H1 (cell line): ENCODE measurements at regions not wholly inside any gene's neighbourhood (a gene's known extent, or its start where the extent isn't known, plus 50 kb on each side); places are given as distances from the start of the nearest gene placed in this dataset.

ENCODE experiments used
- CTCF ChIA-PET: fragments of 300-600 bp; sonication (Branson Sonifier 250); formaldehyde crosslinking; loops from one replicate; lab custom pipeline; 2021; ENCODE audit not compliant: partially characterized antibody; lab: Charles Lee
- POLR2A ChIA-PET: fragments of 300-600 bp; sonication (Branson Sonifier 250); formaldehyde crosslinking; loops from one replicate; lab custom pipeline; 2021; ENCODE audit warnings: inconsistent platforms; ENCODE audit not compliant: partially characterized antibody; lab: Charles Lee
- DNase-seq, 2 experiments: peaks; one replicate each; pipeline versions ENCODE4 v3.0.0 to v3.0.0-alpha.2; 2010 to 2022; ENCODE audit warnings: low spot score in 2 of 2, low read depth in 1 of 2, mixed read lengths in 1 of 2
- FAIRE-seq: peaks from 2 replicates; lab custom pipeline; 2011; peaks lifted over from hg19 to GRCh38; lab: Jason Lieb, UNC
- H2AFZ ChIP-seq: 2 replicates; pipeline ENCODE4 v1.8.1; 2012; ENCODE audit warnings: low read length, inconsistent platforms
- H2AK5ac ChIP-seq: 2 replicates; pipeline ENCODE4 v1.6.1; 2013; ENCODE audit warnings: low read depth, low read length
- H2BK120ac ChIP-seq: replicated peaks from 2 replicates; pipeline ENCODE3; 2013; ENCODE audit warnings: low read depth, low read length, inconsistent platforms
- H2BK12ac ChIP-seq: 2 replicates; pipeline ENCODE4 v1.6.1; 2013; ENCODE audit warnings: low read depth, low read length
- H2BK15ac ChIP-seq: 2 replicates; pipeline ENCODE4 v1.6.1; 2013; ENCODE audit warnings: low read length
- H2BK20ac ChIP-seq: 2 replicates; pipeline ENCODE4 v1.6.1; 2013; ENCODE audit warnings: low read length
- H2BK5ac ChIP-seq: 2 replicates; pipeline ENCODE4 v1.6.1; 2013; ENCODE audit warnings: low read depth, low read length
- H3K14ac ChIP-seq: 2 replicates; pipeline ENCODE4 v1.6.1; 2013; ENCODE audit warnings: inconsistent platforms; ENCODE audit not compliant: insufficient read length
- H3K18ac ChIP-seq: 2 replicates; pipeline ENCODE4 v1.6.1; 2013; ENCODE audit warnings: low read length; ENCODE audit errors: extremely low read depth
- H3K23ac ChIP-seq: 2 replicates; pipeline ENCODE4 v1.6.1; 2013; ENCODE audit warnings: inconsistent platforms; ENCODE audit not compliant: insufficient read length
- H3K23me2 ChIP-seq: 2 replicates; pipeline ENCODE4 v1.6.1; 2013; ENCODE audit warnings: low read depth, low read length
- H3K27ac ChIP-seq: 2 replicates; pipeline ENCODE4 v1.6.1; 2011; ENCODE audit warnings: low read depth, low read length, inconsistent platforms
- H3K27me3 ChIP-seq, 4 experiments: replicated peaks in 1 of 4; 1 replicate in 1 of 4; 2 replicates in 3 of 4; pipeline versions ENCODE4 v1.6.1 to v1.8.1; 2011 to 2013; ENCODE audit warnings: low read length in 3 of 4, mild to moderate bottlenecking in 3 of 4, inconsistent platforms in 2 of 4, mixed read lengths in 2 of 4, moderate library complexity in 1 of 4; ENCODE audit not compliant: control insufficient read depth in 3 of 4, insufficient read depth in 3 of 4; ENCODE audit errors: extremely low read depth in 1 of 4
- H3K36me3 ChIP-seq, 4 experiments: 2 replicates each; pipeline versions ENCODE4 v1.6.1 to v1.8.1; 2011 to 2013; ENCODE audit warnings: mild to moderate bottlenecking in 4 of 4, low read length in 3 of 4, moderate library complexity in 2 of 4, control low read depth in 1 of 4, inconsistent platforms in 1 of 4; ENCODE audit not compliant: insufficient read depth in 4 of 4, control insufficient read depth in 2 of 4
- H3K4ac ChIP-seq: replicated peaks from 2 replicates; pipeline ENCODE3; 2013; ENCODE audit warnings: low read length, low read depth, mixed read lengths, inconsistent platforms; ENCODE audit not compliant: insufficient read length
- H3K4me1 ChIP-seq, 4 experiments: replicated peaks in 1 of 4; 1 replicate in 1 of 4; 2 replicates in 3 of 4; pipeline versions ENCODE4 v1.6.1 to v1.8.1; 2011 to 2013; ENCODE audit warnings: low read length in 3 of 4, inconsistent platforms in 2 of 4, mixed read lengths in 1 of 4; ENCODE audit not compliant: insufficient read depth in 4 of 4, control insufficient read depth in 3 of 4
- H3K4me2 ChIP-seq, 2 experiments: 2 replicates each; pipeline versions ENCODE4 v1.6.1 to v1.8.1; 2011 to 2013; ENCODE audit warnings: low read depth in 2 of 2, low read length in 2 of 2, control low read depth in 1 of 2, inconsistent platforms in 1 of 2, mild to moderate bottlenecking in 1 of 2; ENCODE audit not compliant: insufficient read depth in 1 of 2
- H3K4me3 ChIP-seq, 4 experiments: fragments of 200-600, 300-600 bp in 1 of 4; sonication (generic), shearing (Covaris generic), sonication (Bioruptor Twin) in 1 of 4; 2 replicates each; pipeline versions ENCODE4 v1.5.1 to v1.8.1; 2011 to 2016; ENCODE audit warnings: low read length in 4 of 4, low read depth in 3 of 4, control low read depth in 2 of 4, inconsistent platforms in 2 of 4, mild to moderate bottlenecking in 2 of 4, mixed read lengths in 1 of 4, moderate library complexity in 1 of 4; ENCODE audit not compliant: insufficient read depth in 2 of 4; ENCODE audit errors: extremely low read depth in 1 of 4
- H3K56ac ChIP-seq: replicated peaks from 2 replicates; pipeline ENCODE3; 2013; ENCODE audit warnings: low read depth, mild to moderate bottlenecking, mixed read lengths, low read length, inconsistent platforms; ENCODE audit not compliant: insufficient read length
- H3K79me1 ChIP-seq: 2 replicates; pipeline ENCODE4 v1.6.1; 2013; ENCODE audit warnings: low read depth, low read length, control low read depth
- H3K79me2 ChIP-seq, 2 experiments: 2 replicates each; pipeline versions ENCODE4 v1.6.1 to v1.8.1; 2012 to 2013; ENCODE audit warnings: low read length in 2 of 2, mild to moderate bottlenecking in 2 of 2, inconsistent platforms in 1 of 2; ENCODE audit not compliant: insufficient read depth in 2 of 2, control insufficient read depth in 1 of 2
- H3K9ac ChIP-seq, 4 experiments: replicated peaks in 1 of 4; 1 replicate in 1 of 4; 2 replicates in 3 of 4; pipeline versions ENCODE4 v1.6.1 to v1.8.1; 2011 to 2013; ENCODE audit warnings: low read depth in 3 of 4, low read length in 3 of 4, control low read depth in 2 of 4, mild to moderate bottlenecking in 2 of 4, moderate library complexity in 2 of 4, inconsistent platforms in 1 of 4; ENCODE audit errors: extremely low read depth in 1 of 4
- H3K9me3 ChIP-seq, 2 experiments: 2 replicates each; pipeline versions ENCODE4 v1.6.1 to v1.8.1; 2012 to 2013; ENCODE audit warnings: mild to moderate bottlenecking in 2 of 2, moderate library complexity in 2 of 2, control low read depth in 1 of 2, inconsistent platforms in 1 of 2, low read depth in 1 of 2, low read length in 1 of 2, mixed read lengths in 1 of 2; ENCODE audit not compliant: insufficient read depth in 2 of 2
- H4K20me1 ChIP-seq, 2 experiments: replicated peaks in 1 of 2; 2 replicates each; pipeline versions ENCODE3 to v1.8.1; 2011 to 2013; ENCODE audit warnings: inconsistent platforms in 2 of 2, low read length in 2 of 2, mild to moderate bottlenecking in 1 of 2; ENCODE audit not compliant: insufficient read depth in 2 of 2, control insufficient read depth in 1 of 2
- H4K5ac ChIP-seq: 2 replicates; pipeline ENCODE4 v1.6.1; 2013; ENCODE audit warnings: low read length, low read depth, mixed read lengths, inconsistent platforms; ENCODE audit not compliant: insufficient read length
- H4K8ac ChIP-seq: 2 replicates; pipeline ENCODE4 v1.8.0; 2013; ENCODE audit warnings: mild to moderate bottlenecking, moderate library complexity, low read length, inconsistent platforms; ENCODE audit not compliant: insufficient read depth; ENCODE audit errors: extremely low read depth
- H4K91ac ChIP-seq: replicated peaks from 2 replicates; pipeline ENCODE3; 2013; ENCODE audit warnings: low read length, mixed read lengths, inconsistent platforms; ENCODE audit not compliant: insufficient read length
- BCL11A ChIP-seq, 2 experiments: IDR thresholded peaks; one replicate each; pipeline ENCODE4 v1.6.1; 2011; ENCODE audit warnings: low read depth in 2 of 2, low read length in 2 of 2, mild to moderate bottlenecking in 2 of 2
- CBX5 ChIP-seq: fragments of 300-800, 300-1000 bp; sonication (generic); IDR thresholded peaks from 2 replicates; pipeline ENCODE4 v1.7.1; 2016; ENCODE audit warnings: antibody characterized with exemption, low read length, low read depth
- CREB1 ChIP-seq: IDR thresholded peaks from 2 replicates; pipeline ENCODE4 v1.6.1; 2012; ENCODE audit warnings: inconsistent platforms
- EGR1 ChIP-seq: IDR thresholded peaks from 2 replicates; pipeline ENCODE4 v1.6.1; 2011; ENCODE audit warnings: low read depth, low read length, borderline replicate concordance
- HDAC6 ChIP-seq: IDR thresholded peaks from one replicate; pipeline ENCODE4 v1.7.1; 2012; ENCODE audit warnings: low read depth, mild to moderate bottlenecking, inconsistent platforms, low read length, moderate library complexity
- KDM5A ChIP-seq: fragments of 200-600 bp; IDR thresholded peaks from 2 replicates; pipeline ENCODE4 v1.7.1; 2012; ENCODE audit warnings: mild to moderate bottlenecking, low read length, inconsistent platforms, mixed read lengths
- NRF1 ChIP-seq: IDR thresholded peaks from 2 replicates; pipeline ENCODE4 v1.6.1; 2011; ENCODE audit warnings: mild to moderate bottlenecking, low read depth, low read length, improper control_type of control experiment
- RBBP5 ChIP-seq: IDR thresholded peaks from 2 replicates; pipeline ENCODE4 v1.7.1; 2012; ENCODE audit warnings: low read depth, mild to moderate bottlenecking, inconsistent platforms, low read length, moderate library complexity, borderline replicate concordance
- RNF2 ChIP-seq: fragments of 200-900, 300-1000 bp; sonication (generic); IDR thresholded peaks from 2 replicates; pipeline ENCODE4 v1.7.1; 2016; ENCODE audit warnings: borderline replicate concordance, low read depth, mild to moderate bottlenecking, antibody characterized with exemption, low read length; ENCODE audit not compliant: poor library complexity, severe bottlenecking; ENCODE audit errors: missing control alignments
- SIX5 ChIP-seq: IDR thresholded peaks from 2 replicates; pipeline ENCODE4 v1.6.1; 2011; ENCODE audit warnings: mild to moderate bottlenecking, low read depth, low read length
- SP2 ChIP-seq: IDR thresholded peaks from 2 replicates; pipeline ENCODE4 v1.6.1; 2012; ENCODE audit warnings: mild to moderate bottlenecking, low read length, inconsistent platforms
- SRF ChIP-seq: IDR thresholded peaks from 2 replicates; pipeline ENCODE4 v1.6.1; 2011; ENCODE audit warnings: mild to moderate bottlenecking, low read depth, low read length, moderate library complexity
- TBP ChIP-seq: IDR thresholded peaks from 2 replicates; pipeline ENCODE4 v1.6.1; 2011; ENCODE audit warnings: low read depth, low read length, improper control_type of control experiment
- TCF12 ChIP-seq: IDR thresholded peaks from 2 replicates; pipeline ENCODE4 v1.6.1; 2011; ENCODE audit warnings: low read depth, mild to moderate bottlenecking, low read length
- YY1 ChIP-seq: IDR thresholded peaks from 2 replicates; pipeline ENCODE4 v1.6.1; 2011; ENCODE audit warnings: low read depth, mild to moderate bottlenecking, low read length
- ZNF274 ChIP-seq: IDR thresholded peaks from 2 replicates; pipeline ENCODE4 v1.7.0; 2012; ENCODE audit warnings: low read length, borderline replicate concordance; ENCODE audit errors: extremely low read depth
- WGBS, 2 experiments: shearing (Covaris generic) in 1 of 2; methylation state at CpG; one replicate each; pipeline versions ENCODE4 v1.1.6 to v1.1.7; 2013 to 2015; ENCODE audit warnings: low lambda C conversion rate in 2 of 2, mixed read lengths in 2 of 2, inconsistent platforms in 1 of 2, low coverage in 1 of 2, missing lambda C conversion rate in 1 of 2; ENCODE audit not compliant: insufficient replicate concordance in 2 of 2, insufficient coverage in 1 of 2, insufficient read length in 1 of 2; ENCODE audit errors: extremely low coverage in 1 of 2, missing lambda C conversion rate in 1 of 2; 5-methylcytosine and 5-hydroxymethylcytosine counted together

- peaks cover 0 to 7% (median 4%) of the 10 kb centered on the region in 4 experiments; a peak in 4 of 7 replicates for H3K4me1 ChIP-seq
- CTCF ChIA-PET, result no interaction called here
- H3K56ac ChIP-seq, result no peak overlapping the region
- no peak overlapping the region for H2AK5ac ChIP-seq
- no peak overlapping the region for H2BK12ac ChIP-seq
- H4K5ac ChIP-seq, result no peak overlapping the region
- no peaks in the 10 kb centered on the region for H3K9me3 ChIP-seq
- H3K4me2 ChIP-seq, result no peak overlapping the region
- H3K14ac ChIP-seq, result no peak overlapping the region
- H3K23me2 ChIP-seq, result no peaks in the 10 kb centered on the region; the same call in 1 of the 2 replicates
- no peak overlapping the region for H2BK5ac ChIP-seq
- FAIRE-seq (no peak), DNase-seq (no peak)
- H3K36me3 ChIP-seq, result no peaks in the 10 kb centered on the region
- H3K27me3 ChIP-seq, result 0 out of 7 replicates have a peak, but pooled peaks cover 0 to 2% (median 0%) of the 10 kb centered on the region in 4 experiments
- no peak overlapping the region for H3K4me3 ChIP-seq
- no peak overlapping the region for H2BK20ac ChIP-seq
- 85% methylated on average over 9 of the region's 9 CpGs; no CpG with 5 or more reads in 1 of the 2 experiments for WGBS, 2 experiments
- peaks cover 0 to 1% of the 10 kb centered on the region in 2 experiments for H4K20me1 ChIP-seq
- H3K18ac ChIP-seq, result no peak overlapping the region
- no peak overlapping the region; a peak in 1 of 7 replicates for H3K9ac ChIP-seq
- no peak overlapping the region for H3K27ac ChIP-seq
- no peaks in the 10 kb centered on the region for H3K79me2 ChIP-seq
- no peak overlapping the region for H3K23ac ChIP-seq
- H2BK15ac ChIP-seq, result no peak overlapping the region
- H4K91ac ChIP-seq, result no peak overlapping the region
- no peak overlapping the region for H3K4ac ChIP-seq
- no peak overlapping the region for H2AFZ ChIP-seq
- POLR2A ChIA-PET, result no interaction called here
- H3K79me1 ChIP-seq, result no peaks in the 10 kb centered on the region
- H2BK120ac ChIP-seq, result no peak overlapping the region
- no peak overlapping the region for H4K8ac ChIP-seq
- TF ChIP-seq BCL11A (IDR thresholded peaks at IDR 0.05; ENCODE audit: low read depth in 2 of 2, low read length in 2 of 2) (no peak), NRF1 (no peak), TCF12 (no peak), SIX5 (no peak), SRF (no peak), CREB1 (no peak), TBP (no peak), KDM5A (no peak), HDAC6 (no peak), SP2 (no peak), EGR1 (no peak), RBBP5 (no peak), ZNF274 (no peak), CBX5 (no peak), RNF2 (no peak), YY1 (no peak)
Observed at GRCh38 chr16:24668481-24669061, 60.9 kb upstream of the TNRC6A start.
